H1 (cell line): ENCODE measurements at regions not wholly inside any gene's neighbourhood (a gene's known extent, or its start where the extent isn't known, plus 50 kb on each side); places are given as distances from the start of the nearest gene placed in this dataset.
A peak's percentile ranks its signal among the peaks of the same experiment; 100 is the strongest.

Source experiments
- CTCF ChIA-PET: fragments of 300-600 bp; sonication (Branson Sonifier 250); formaldehyde crosslinking; loops from one replicate; lab custom pipeline; 2021; ENCODE audit not compliant: partially characterized antibody; lab: Charles Lee
- POLR2A ChIA-PET: fragments of 300-600 bp; sonication (Branson Sonifier 250); formaldehyde crosslinking; loops from one replicate; lab custom pipeline; 2021; ENCODE audit warnings: inconsistent platforms; ENCODE audit not compliant: partially characterized antibody; lab: Charles Lee
- DNase-seq, 2 experiments: peaks; one replicate each; pipeline versions ENCODE4 v3.0.0 to v3.0.0-alpha.2; 2010 to 2022; ENCODE audit warnings: low spot score in 2 of 2, low read depth in 1 of 2, mixed read lengths in 1 of 2
- FAIRE-seq: peaks from 2 replicates; lab custom pipeline; 2011; peaks lifted over from hg19 to GRCh38; lab: Jason Lieb, UNC
- H2AFZ ChIP-seq: 2 replicates; pipeline ENCODE4 v1.8.1; 2012; ENCODE audit warnings: low read length, inconsistent platforms
- H2AK5ac ChIP-seq: 2 replicates; pipeline ENCODE4 v1.6.1; 2013; ENCODE audit warnings: low read depth, low read length
- H2BK120ac ChIP-seq: replicated peaks from 2 replicates; pipeline ENCODE3; 2013; ENCODE audit warnings: low read depth, low read length, inconsistent platforms
- H2BK12ac ChIP-seq: 2 replicates; pipeline ENCODE4 v1.6.1; 2013; ENCODE audit warnings: low read depth, low read length
- H2BK15ac ChIP-seq: 2 replicates; pipeline ENCODE4 v1.6.1; 2013; ENCODE audit warnings: low read length
- H2BK20ac ChIP-seq: 2 replicates; pipeline ENCODE4 v1.6.1; 2013; ENCODE audit warnings: low read length
- H2BK5ac ChIP-seq: 2 replicates; pipeline ENCODE4 v1.6.1; 2013; ENCODE audit warnings: low read depth, low read length
- H3K14ac ChIP-seq: 2 replicates; pipeline ENCODE4 v1.6.1; 2013; ENCODE audit warnings: inconsistent platforms; ENCODE audit not compliant: insufficient read length
- H3K18ac ChIP-seq: 2 replicates; pipeline ENCODE4 v1.6.1; 2013; ENCODE audit warnings: low read length; ENCODE audit errors: extremely low read depth
- H3K23ac ChIP-seq: 2 replicates; pipeline ENCODE4 v1.6.1; 2013; ENCODE audit warnings: inconsistent platforms; ENCODE audit not compliant: insufficient read length
- H3K23me2 ChIP-seq: 2 replicates; pipeline ENCODE4 v1.6.1; 2013; ENCODE audit warnings: low read depth, low read length
- H3K27ac ChIP-seq: 2 replicates; pipeline ENCODE4 v1.6.1; 2011; ENCODE audit warnings: low read depth, low read length, inconsistent platforms
- H3K27me3 ChIP-seq, 4 experiments: replicated peaks in 1 of 4; 1 replicate in 1 of 4; 2 replicates in 3 of 4; pipeline versions ENCODE4 v1.6.1 to v1.8.1; 2011 to 2013; ENCODE audit warnings: low read length in 3 of 4, mild to moderate bottlenecking in 3 of 4, inconsistent platforms in 2 of 4, mixed read lengths in 2 of 4, moderate library complexity in 1 of 4; ENCODE audit not compliant: control insufficient read depth in 3 of 4, insufficient read depth in 3 of 4; ENCODE audit errors: extremely low read depth in 1 of 4
- H3K36me3 ChIP-seq, 4 experiments: 2 replicates each; pipeline versions ENCODE4 v1.6.1 to v1.8.1; 2011 to 2013; ENCODE audit warnings: mild to moderate bottlenecking in 4 of 4, low read length in 3 of 4, moderate library complexity in 2 of 4, control low read depth in 1 of 4, inconsistent platforms in 1 of 4; ENCODE audit not compliant: insufficient read depth in 4 of 4, control insufficient read depth in 2 of 4
- H3K4ac ChIP-seq: replicated peaks from 2 replicates; pipeline ENCODE3; 2013; ENCODE audit warnings: low read length, low read depth, mixed read lengths, inconsistent platforms; ENCODE audit not compliant: insufficient read length
- H3K4me1 ChIP-seq, 4 experiments: replicated peaks in 1 of 4; 1 replicate in 1 of 4; 2 replicates in 3 of 4; pipeline versions ENCODE4 v1.6.1 to v1.8.1; 2011 to 2013; ENCODE audit warnings: low read length in 3 of 4, inconsistent platforms in 2 of 4, mixed read lengths in 1 of 4; ENCODE audit not compliant: insufficient read depth in 4 of 4, control insufficient read depth in 3 of 4
- H3K4me2 ChIP-seq, 2 experiments: 2 replicates each; pipeline versions ENCODE4 v1.6.1 to v1.8.1; 2011 to 2013; ENCODE audit warnings: low read depth in 2 of 2, low read length in 2 of 2, control low read depth in 1 of 2, inconsistent platforms in 1 of 2, mild to moderate bottlenecking in 1 of 2; ENCODE audit not compliant: insufficient read depth in 1 of 2
- H3K4me3 ChIP-seq, 4 experiments: fragments of 200-600, 300-600 bp in 1 of 4; sonication (generic), shearing (Covaris generic), sonication (Bioruptor Twin) in 1 of 4; 2 replicates each; pipeline versions ENCODE4 v1.5.1 to v1.8.1; 2011 to 2016; ENCODE audit warnings: low read length in 4 of 4, low read depth in 3 of 4, control low read depth in 2 of 4, inconsistent platforms in 2 of 4, mild to moderate bottlenecking in 2 of 4, mixed read lengths in 1 of 4, moderate library complexity in 1 of 4; ENCODE audit not compliant: insufficient read depth in 2 of 4; ENCODE audit errors: extremely low read depth in 1 of 4
- H3K56ac ChIP-seq: replicated peaks from 2 replicates; pipeline ENCODE3; 2013; ENCODE audit warnings: low read depth, mild to moderate bottlenecking, mixed read lengths, low read length, inconsistent platforms; ENCODE audit not compliant: insufficient read length
- H3K79me1 ChIP-seq: 2 replicates; pipeline ENCODE4 v1.6.1; 2013; ENCODE audit warnings: low read depth, low read length, control low read depth
- H3K79me2 ChIP-seq, 2 experiments: 2 replicates each; pipeline versions ENCODE4 v1.6.1 to v1.8.1; 2012 to 2013; ENCODE audit warnings: low read length in 2 of 2, mild to moderate bottlenecking in 2 of 2, inconsistent platforms in 1 of 2; ENCODE audit not compliant: insufficient read depth in 2 of 2, control insufficient read depth in 1 of 2
- H3K9ac ChIP-seq, 4 experiments: replicated peaks in 1 of 4; 1 replicate in 1 of 4; 2 replicates in 3 of 4; pipeline versions ENCODE4 v1.6.1 to v1.8.1; 2011 to 2013; ENCODE audit warnings: low read depth in 3 of 4, low read length in 3 of 4, control low read depth in 2 of 4, mild to moderate bottlenecking in 2 of 4, moderate library complexity in 2 of 4, inconsistent platforms in 1 of 4; ENCODE audit errors: extremely low read depth in 1 of 4
- H3K9me3 ChIP-seq, 2 experiments: 2 replicates each; pipeline versions ENCODE4 v1.6.1 to v1.8.1; 2012 to 2013; ENCODE audit warnings: mild to moderate bottlenecking in 2 of 2, moderate library complexity in 2 of 2, control low read depth in 1 of 2, inconsistent platforms in 1 of 2, low read depth in 1 of 2, low read length in 1 of 2, mixed read lengths in 1 of 2; ENCODE audit not compliant: insufficient read depth in 2 of 2
- H4K20me1 ChIP-seq, 2 experiments: replicated peaks in 1 of 2; 2 replicates each; pipeline versions ENCODE3 to v1.8.1; 2011 to 2013; ENCODE audit warnings: inconsistent platforms in 2 of 2, low read length in 2 of 2, mild to moderate bottlenecking in 1 of 2; ENCODE audit not compliant: insufficient read depth in 2 of 2, control insufficient read depth in 1 of 2
- H4K5ac ChIP-seq: 2 replicates; pipeline ENCODE4 v1.6.1; 2013; ENCODE audit warnings: low read length, low read depth, mixed read lengths, inconsistent platforms; ENCODE audit not compliant: insufficient read length
- H4K8ac ChIP-seq: 2 replicates; pipeline ENCODE4 v1.8.0; 2013; ENCODE audit warnings: mild to moderate bottlenecking, moderate library complexity, low read length, inconsistent platforms; ENCODE audit not compliant: insufficient read depth; ENCODE audit errors: extremely low read depth
- H4K91ac ChIP-seq: replicated peaks from 2 replicates; pipeline ENCODE3; 2013; ENCODE audit warnings: low read length, mixed read lengths, inconsistent platforms; ENCODE audit not compliant: insufficient read length
- EZH2 ChIP-seq: fragments of 200-600 bp; sonication (generic); IDR thresholded peaks from 2 replicates; pipeline ENCODE4 v1.7.1; 2012; ENCODE audit warnings: low read depth, mild to moderate bottlenecking, moderate library complexity, low read length, inconsistent platforms; ENCODE audit not compliant: severe bottlenecking
- NANOG ChIP-seq: IDR thresholded peaks from 2 replicates; pipeline ENCODE4 v1.6.1; 2011; ENCODE audit warnings: low read length, low read depth, mild to moderate bottlenecking, inconsistent platforms; ENCODE audit not compliant: insufficient read depth, poor library complexity, severe bottlenecking
- TEAD4 ChIP-seq: IDR thresholded peaks from 2 replicates; pipeline ENCODE4 v1.6.1; 2012; ENCODE audit warnings: low read depth, low read length, inconsistent platforms, mixed read lengths
- WGBS, 2 experiments: shearing (Covaris generic) in 1 of 2; methylation state at CpG; one replicate each; pipeline versions ENCODE4 v1.1.6 to v1.1.7; 2013 to 2015; ENCODE audit warnings: low lambda C conversion rate in 2 of 2, mixed read lengths in 2 of 2, inconsistent platforms in 1 of 2, low coverage in 1 of 2, missing lambda C conversion rate in 1 of 2; ENCODE audit not compliant: insufficient replicate concordance in 2 of 2, insufficient coverage in 1 of 2, insufficient read length in 1 of 2; ENCODE audit errors: extremely low coverage in 1 of 2, missing lambda C conversion rate in 1 of 2; 5-methylcytosine and 5-hydroxymethylcytosine counted together

GRCh38 chr9:18333157-18333556 lies 140.8 kb upstream of the ADAMTSL1 start:
- no peak overlapping the region for H2BK15ac ChIP-seq
- H4K8ac ChIP-seq: no peak overlapping the region
- peaks cover 0 to 2% (median under 1%) of the 10 kb centered on the region in 4 experiments; a peak in 3 of 7 replicates for H3K4me1 ChIP-seq
- DNase-seq: peak in 1 of 2 experiments; percentile 17
- no peaks in the 10 kb centered on the region for H3K27me3 ChIP-seq
- H2AFZ ChIP-seq: no peak overlapping the region
- no peak overlapping the region for H3K27ac ChIP-seq
- H4K5ac ChIP-seq: no peak overlapping the region
- no peak overlapping the region for H3K14ac ChIP-seq
- no peaks in the 10 kb centered on the region for H3K79me1 ChIP-seq
- no peak overlapping the region for H2BK120ac ChIP-seq
- H3K4me2 ChIP-seq: no peak overlapping the region
- 80% methylated on average over 2 of the region's 2 CpGs; no CpG with 5 or more reads in 1 of the 2 experiments for WGBS, 2 experiments
- TF ChIP-seq EZH2 (no peak), NANOG (peak; percentile 68), TEAD4 (0 out of 2 replicates have a peak, but pooled peaks have one; percentile 35)
- no peak overlapping the region for H3K9ac ChIP-seq
- no peak overlapping the region for H2BK5ac ChIP-seq
- no peaks in the 10 kb centered on the region for H3K9me3 ChIP-seq
- no peak overlapping the region for H4K91ac ChIP-seq
- no peak overlapping the region for H3K23ac ChIP-seq
- no peak overlapping the region for H2BK20ac ChIP-seq
- POLR2A ChIA-PET: interaction anchor here (0.9 kb wide), 1 partner anchor 13 kb away, joined by 4 read pairs; no protein-coding TSS in a partner anchor
- no peak overlapping the region for H3K18ac ChIP-seq
- H2AK5ac ChIP-seq: no peak overlapping the region
- H4K20me1 ChIP-seq: no peaks in the 10 kb centered on the region
- no peak overlapping the region for H3K4ac ChIP-seq
- no peaks in the 10 kb centered on the region for H3K23me2 ChIP-seq
- H3K79me2 ChIP-seq: no peaks in the 10 kb centered on the region
- H3K36me3 ChIP-seq: no peaks in the 10 kb centered on the region
- no peak for FAIRE-seq
- CTCF ChIA-PET: interaction anchor here (0.6 to 1.1 kb wide), 2 partner anchors 15 to 78 kb away, joined by 3 read pairs; no protein-coding TSS in a partner anchor
- no peak overlapping the region for H3K56ac ChIP-seq
- H2BK12ac ChIP-seq: no peak overlapping the region
- H3K4me3 ChIP-seq: no peak overlapping the region
